Thoracic aorta (tissue), 2 donors: ENCODE measurements at regions not wholly inside any gene's neighbourhood (a gene's known extent, or its start where the extent isn't known, plus 50 kb on each side); places are given as distances from the start of the nearest gene placed in this dataset.
A peak's percentile ranks its signal among the peaks of the same experiment; 100 is the strongest.

Source experiments
- ATAC-seq: fragments of 150-250 bp; one replicate; pipeline ENCODE4 v1.8.0; 2017; ENCODE audit warnings: low read depth; ENCODE audit not compliant: insufficient number of reproducible peaks, low FRiP score
- DNase-seq: peaks from one replicate; pipeline ENCODE4 v3.0.0-alpha.2; 2020; ENCODE audit warnings: low spot score
- H3K27ac ChIP-seq, 2 donors: fragments of 200-600 bp; sonication (generic); 1 replicate in 1 of 2; 2 replicates in 1 of 2; pipeline ENCODE4 v1.5.1; 2016; ENCODE audit warnings: mild to moderate bottlenecking in 2 of 2, moderate library complexity in 2 of 2
- H3K27me3 ChIP-seq: fragments of 200-600 bp; sonication (generic); replicated peaks from 2 replicates; pipeline ENCODE4 v1.6.0; 2016; ENCODE audit warnings: mild to moderate bottlenecking; ENCODE audit not compliant: insufficient read depth
- H3K36me3 ChIP-seq: fragments of 200-600 bp; sonication (generic); one replicate; pipeline ENCODE4 v1.5.1; 2016
- H3K4me1 ChIP-seq, 2 donors: fragments of 200-600 bp; sonication (generic); 1 replicate in 1 of 2; 2 replicates in 1 of 2; pipeline versions ENCODE4 v1.5.1 to v1.6.0; 2016; ENCODE audit warnings: low read depth in 2 of 2, mild to moderate bottlenecking in 1 of 2; ENCODE audit not compliant: control insufficient read depth in 1 of 2
- H3K4me3 ChIP-seq: fragments of 200-600 bp; sonication (generic); 2 replicates; pipeline ENCODE4 v1.5.1; 2016; ENCODE audit warnings: mild to moderate bottlenecking
- H3K9me3 ChIP-seq: fragments of 200-600 bp; sonication (generic); 2 replicates; pipeline ENCODE4 v1.5.1; 2016
- CTCF ChIP-seq: fragments of 200-600 bp; sonication (generic); IDR thresholded peaks from one replicate; pipeline ENCODE4 v1.5.1; 2019; ENCODE audit warnings: antibody characterized with exemption

GRCh38 chr10:69687426-69687825 lies 57.4 kb downstream of the FAM241B start:
- no peak for ATAC-seq
- Histone ChIP-seq H3K36me3 (no peaks in the 10 kb centered on the region), H3K4me3 (no peak overlapping the region), H3K27me3 (no peaks in the 10 kb centered on the region), H3K27ac (no peak overlapping the region), H3K4me1 (peaks cover 15 to 37% of the 10 kb centered on the region in 2 donors), H3K9me3 (no peaks in the 10 kb centered on the region)
- no peak for TF ChIP-seq CTCF
- no peak for DNase-seq

DNA sequence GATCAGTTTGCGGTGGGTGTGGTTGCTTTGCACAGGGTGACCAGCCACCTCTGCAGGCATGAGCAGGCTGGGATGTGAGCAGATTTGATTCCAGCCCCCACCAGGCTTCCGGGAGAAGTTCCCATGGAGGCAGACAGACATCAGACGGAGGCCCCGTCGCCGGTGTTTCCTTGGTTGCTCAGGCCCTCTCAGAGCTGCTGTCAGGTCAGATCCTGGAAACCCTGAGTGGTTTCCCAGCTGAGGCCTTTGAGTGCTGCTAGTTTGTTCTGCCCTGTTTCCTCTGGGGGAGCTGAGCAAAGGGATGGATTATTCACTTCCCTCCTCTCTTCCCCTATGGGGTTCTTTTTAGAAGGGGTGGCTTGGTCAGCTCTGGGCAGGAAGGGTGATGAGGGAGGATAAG lies 62.2 kb downstream of the FAM241B start:
- H3K27ac ChIP-seq, result no peak overlapping the region
- H3K36me3 ChIP-seq, result no peaks in the 10 kb centered on the region
- no peak for DNase-seq
- H3K9me3 ChIP-seq, result no peaks in the 10 kb centered on the region
- no peak for TF ChIP-seq CTCF
- no peak for ATAC-seq
- H3K4me1 ChIP-seq, result peaks cover 0 to 1% of the 10 kb centered on the region in 2 donors
- no peaks in the 10 kb centered on the region for H3K27me3 ChIP-seq
- H3K4me3 ChIP-seq, result no peak overlapping the region

DNA sequence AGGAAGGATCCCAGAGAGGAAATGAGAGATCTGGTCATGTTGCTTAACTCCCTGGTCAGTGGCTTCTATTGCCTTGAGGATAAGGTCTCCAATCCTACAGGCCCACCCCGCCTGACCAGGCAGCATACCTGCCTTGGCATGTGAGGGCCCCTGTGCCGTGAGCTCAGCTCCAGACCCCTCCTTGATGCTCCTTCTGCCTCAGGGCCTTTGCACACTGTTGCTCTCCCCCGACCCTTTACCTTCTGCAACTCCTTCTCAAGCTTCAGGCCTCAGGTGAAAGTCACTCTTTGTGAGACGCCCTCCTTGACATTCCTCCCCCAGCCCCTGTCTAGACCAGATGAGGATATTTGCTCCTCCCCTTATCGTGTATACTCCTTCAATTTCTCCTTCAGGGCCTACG lies 62.8 kb downstream of the FAM241B start:
- ATAC-seq (no peak), DNase-seq (no peak)
- no peak overlapping the region for H3K27ac ChIP-seq

GRCh38 chr10:69693886-69694285 lies 63.8 kb downstream of the FAM241B start:
- Histone ChIP-seq H3K36me3 (no peaks in the 10 kb centered on the region), H3K9me3 (no peaks in the 10 kb centered on the region), H3K27ac (no peak overlapping the region), H3K4me3 (no peak overlapping the region), H3K4me1 (no peaks in the 10 kb centered on the region), H3K27me3 (no peaks in the 10 kb centered on the region)
- no peak for TF ChIP-seq CTCF
- DNase-seq (no peak), ATAC-seq (no peak)

More for the DNA sequence above, 62.8 kb downstream of the FAM241B start:
- no peak for TF ChIP-seq CTCF
- H3K36me3 ChIP-seq, result no peaks in the 10 kb centered on the region
- H3K27me3 ChIP-seq, result no peaks in the 10 kb centered on the region
- no peaks in the 10 kb centered on the region for H3K9me3 ChIP-seq
- H3K4me3 ChIP-seq, result no peak overlapping the region
- no peaks in the 10 kb centered on the region for H3K4me1 ChIP-seq

DNA sequence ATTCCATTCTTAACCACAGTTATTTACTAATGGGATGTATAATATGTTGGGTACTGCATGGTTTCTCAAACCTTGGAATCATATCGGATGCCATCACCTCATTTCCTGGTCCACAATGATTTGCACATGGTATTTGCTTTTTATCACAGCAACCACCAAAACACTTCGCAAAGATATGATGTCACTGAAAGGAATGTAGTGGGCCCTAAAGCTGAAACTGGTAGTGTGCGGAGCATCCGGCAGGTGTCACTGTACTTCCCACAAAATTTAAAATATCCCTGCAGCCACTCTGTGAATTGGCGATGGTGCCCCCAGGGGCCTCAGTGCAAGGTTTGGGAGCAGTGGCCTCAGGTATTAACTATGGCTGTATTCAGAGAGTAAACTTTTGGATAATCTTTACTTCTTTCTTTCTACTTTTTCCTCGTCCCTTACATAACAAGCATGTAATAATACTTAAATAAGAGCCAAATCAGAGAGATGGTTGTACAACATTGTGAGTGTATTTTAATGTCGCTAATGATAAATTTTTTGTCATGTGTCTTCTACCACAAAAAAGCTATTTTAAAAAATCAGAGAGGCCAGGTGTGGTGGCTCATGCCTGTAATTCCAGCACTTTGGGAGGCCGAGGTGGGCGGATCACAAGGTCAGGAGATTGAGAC lies 66.2 kb downstream of the FAM241B start:
- Histone ChIP-seq H3K4me1 (no peaks in the 10 kb centered on the region), H3K27me3 (no peaks in the 10 kb centered on the region), H3K27ac (no peak overlapping the region), H3K4me3 (no peak overlapping the region), H3K9me3 (no peaks in the 10 kb centered on the region), H3K36me3 (no peaks in the 10 kb centered on the region)
- ATAC-seq (peak; percentile 91), DNase-seq (no peak)
- TF ChIP-seq CTCF, result peak; percentile 34
